K562 (cell line): ENCODE measurements at regions not wholly inside any gene's neighbourhood (a gene's known extent, or its start where the extent isn't known, plus 50 kb on each side); places are given as distances from the start of the nearest gene placed in this dataset.

Experiments used
- ATAC-seq: fragments of 200-7000 bp; cut with Tn5 transposase; 3 replicates; pipeline ENCODE4 v1.9.1; 2020; ENCODE audit warnings: moderate library complexity
- BruUV-seq: library from RNA; stranded (reverse); fragments of 400-500 nt; replicated peaks from 2 replicates; lab custom pipeline; 2021; lab: Mats Ljungman, UMichigan
- CTCF ChIA-PET: fragments of 300-600 bp; formaldehyde crosslinking; extraction: SDS; loops from one replicate; lab custom pipeline; 2021; ENCODE audit warnings: low intra/inter-chr PET ratio; lab: Yijun Ruan, JAX
- POLR2A ChIA-PET: fragments of 300-600, 350-650 bp; sonication (Branson Sonifier 250); formaldehyde crosslinking; extraction: SDS; loops from one replicate; lab custom pipeline; 2021; ENCODE audit warnings: antibody characterized with exemption, inconsistent platforms; lab: Yijun Ruan, JAX
- DNase-seq, 4 experiments: peaks; one replicate each; pipeline versions ENCODE4 v3.0.0 to v3.0.0-alpha.2; 2011 to 2018; ENCODE audit warnings: low spot score in 3 of 4, mixed read lengths in 3 of 4; ENCODE audit errors: extremely low read depth in 1 of 4
- FAIRE-seq: peaks from 2 replicates; lab custom pipeline; 2011; peaks lifted over from hg19 to GRCh38; lab: Jason Lieb, UNC
- H2AFZ ChIP-seq: 2 replicates; pipeline ENCODE4 v1.6.0; 2011; ENCODE audit warnings: low read depth, low read length, control low read depth, inconsistent platforms
- H3K27ac ChIP-seq: fragments of 200-600 bp; 3 replicates; pipeline ENCODE4 v1.8.0; 2011; ENCODE audit warnings: low read depth, mild to moderate bottlenecking, control low read depth, inconsistent platforms, low read length, moderate library complexity, mixed read lengths; ENCODE audit errors: extremely low read depth
- H3K27me3 ChIP-seq, 2 experiments: fragments of 300-600 bp in 1 of 2; 2 replicates in 1 of 2; 3 replicates in 1 of 2; pipeline versions ENCODE4 v1.6.0 to v1.8.0; 2011; ENCODE audit warnings: inconsistent platforms in 2 of 2, low read length in 2 of 2, mild to moderate bottlenecking in 1 of 2, mixed read lengths in 1 of 2, moderate library complexity in 1 of 2; ENCODE audit not compliant: control insufficient read depth in 2 of 2, insufficient read depth in 2 of 2
- H3K36me3 ChIP-seq: fragments of 300-600 bp; 3 replicates; pipeline ENCODE4 v1.8.0; 2011; ENCODE audit warnings: mild to moderate bottlenecking, low read length, inconsistent platforms; ENCODE audit not compliant: control insufficient read depth, insufficient read depth
- H3K4me1 ChIP-seq, 2 experiments: fragments of 200-600 bp in 1 of 2; replicated peaks in 1 of 2; 2 replicates in 1 of 2; 3 replicates in 1 of 2; pipeline versions ENCODE4 v1.5.1 to v1.8.0; 2011; ENCODE audit warnings: inconsistent platforms in 2 of 2, low read length in 2 of 2, mild to moderate bottlenecking in 1 of 2, mixed read lengths in 1 of 2, moderate library complexity in 1 of 2; ENCODE audit not compliant: control insufficient read depth in 2 of 2, insufficient read depth in 2 of 2
- H3K4me2 ChIP-seq: 2 replicates; pipeline ENCODE4 v1.6.1; 2011; ENCODE audit warnings: low read length, control low read depth, inconsistent platforms, mixed read lengths; ENCODE audit not compliant: insufficient read depth
- H3K4me3 ChIP-seq: fragments of 200-600 bp; sonication (generic), shearing (Covaris generic); 2 replicates; pipeline ENCODE4 v1.5.1; 2016; ENCODE audit warnings: control low read depth, inconsistent platforms
- H3K79me2 ChIP-seq: fragments of 200-600 bp; 3 replicates; pipeline ENCODE4 v1.8.0; 2011; ENCODE audit warnings: low read length, inconsistent platforms; ENCODE audit not compliant: control insufficient read depth, insufficient read depth
- H3K9ac ChIP-seq, 2 experiments: 2 replicates each; pipeline versions ENCODE4 v1.6.0 to v1.6.1; 2011; ENCODE audit warnings: low read depth in 2 of 2, low read length in 2 of 2, control low read depth in 1 of 2, inconsistent platforms in 1 of 2, mild to moderate bottlenecking in 1 of 2, mixed read lengths in 1 of 2; ENCODE audit not compliant: insufficient read depth in 1 of 2
- H3K9me1 ChIP-seq: one replicate; pipeline ENCODE4 v1.6.0; 2011; ENCODE audit warnings: inconsistent platforms, mild to moderate bottlenecking, low read length, moderate library complexity; ENCODE audit not compliant: control insufficient read depth, insufficient read depth
- H3K9me3 ChIP-seq: replicated peaks from 2 replicates; pipeline ENCODE4 v1.5.1; 2011; ENCODE audit warnings: low read depth, low read length, inconsistent platforms; ENCODE audit not compliant: control insufficient read depth, insufficient read depth
- H4K20me1 ChIP-seq: replicated peaks from 2 replicates; pipeline ENCODE4 v1.6.1; 2011; ENCODE audit warnings: low read length, inconsistent platforms, mixed read lengths; ENCODE audit not compliant: control insufficient read depth, insufficient read depth
- CXXC5 ChIP-seq: fragments of 250-450 bp; sonication (Bioruptor Pico); IDR thresholded peaks from 2 replicates; pipeline ENCODE4 v1.8.0; 2022; ENCODE audit warnings: inconsistent platforms, mild to moderate bottlenecking, moderate library complexity
- NFIC ChIP-seq: fragments of 450-650 bp; IDR thresholded peaks from 2 replicates; pipeline ENCODE4 v1.6.1; 2017; ENCODE audit warnings: mild to moderate bottlenecking, inconsistent platforms
- RBM25 ChIP-seq: fragments of 200-400 bp; formaldehyde crosslinking; IDR thresholded peaks from 2 replicates; pipeline ENCODE4 v1.6.1; 2018; ENCODE audit warnings: low read length, low read depth, moderate library complexity; ENCODE audit not compliant: severe bottlenecking
- ZKSCAN8 ChIP-seq: fragments of 200-800 bp; sonication (Bioruptor generic); IDR thresholded peaks from 2 replicates; pipeline ENCODE4 v1.6.1; 2016; ENCODE audit warnings: missing genetic modification characterization, missing compliant biosample characterization
- WGBS: fragments of 100-300 bp; shearing (Covaris generic); methylation state at CpG from one replicate; pipeline ENCODE4 v1.1.6; 2016; ENCODE audit warnings: low coverage, mixed read lengths; ENCODE audit not compliant: insufficient coverage; ENCODE audit errors: missing lambda C conversion rate; 5-methylcytosine and 5-hydroxymethylcytosine counted together
- in situ Hi-C: fragments of 300-500 bp; cut with MboI; formaldehyde crosslinking; loops from 4 replicates; pipeline ENCODE4 v1.15.0; 2018; ENCODE audit warnings: inconsistent platforms, mixed read lengths
- intact Hi-C: fragments of 100-400 bp; cut with micrococcal nuclease; formaldehyde crosslinking; loops from 2 replicates; pipeline ENCODE4 v1.14.2; 2022

GRCh38 chr7:50146692-50147091 is 53.6 kb upstream of the ZPBP start:
- in situ Hi-C loops, result loop anchor here (25.0 kb wide), 1 partner anchor 1216 kb away; no protein-coding TSS in a partner anchor
- Histone ChIP-seq H3K4me2 (no peak overlapping the region), H3K4me1 (no peaks in the 10 kb centered on the region), H2AFZ (no peak overlapping the region), H3K4me3 (no peak overlapping the region), H3K27me3 (peaks cover 3 to 27% of the 10 kb centered on the region in 2 experiments; a peak in 3 of 5 replicates), H3K9ac (no peak overlapping the region), H3K36me3 (no peaks in the 10 kb centered on the region), H3K27ac (no peak overlapping the region), H4K20me1 (no peaks in the 10 kb centered on the region), H3K9me1 (no peaks in the 10 kb centered on the region), H3K9me3 (no peaks in the 10 kb centered on the region), H3K79me2 (no peaks in the 10 kb centered on the region)
- ATAC-seq (no peak), DNase-seq (no peak), FAIRE-seq (no peak)
- BruUV-seq, result no TSS peak
- intact Hi-C loops, result no loop called here
- WGBS, result 0% methylated on average over 3 of the region's 3 CpGs
- CTCF ChIA-PET, result no interaction called here
- no peak for TF ChIP-seq CXXC5
- peak; percentile 47 for TF ChIP-seq NFIC
- TF ChIP-seq, all 486 proteins: peak for 1
- POLR2A ChIA-PET, result interaction anchor here (1.1 kb wide), 1 partner anchor 19 kb away, joined by 4 read pairs; no protein-coding TSS in a partner anchor

GRCh38 chr7:50145801-50146338 is 52.8 kb upstream of the ZPBP start:
- no peak overlapping the region for H3K27ac ChIP-seq
- no TSS peak for BruUV-seq
- H3K9me1 ChIP-seq, result no peaks in the 10 kb centered on the region
- no peak for DNase-seq
- H3K4me1 ChIP-seq, result no peaks in the 10 kb centered on the region
- CTCF ChIA-PET, result no interaction called here
- intact Hi-C loops (no loop called here), in situ Hi-C loops (loop anchor here (25.0 kb wide), 1 partner anchor 1216 kb away; no protein-coding TSS in a partner anchor)
- H4K20me1 ChIP-seq, result no peaks in the 10 kb centered on the region
- FAIRE-seq, result no peak
- no peaks in the 10 kb centered on the region for H3K36me3 ChIP-seq
- H3K27me3 ChIP-seq, result peaks cover 2 to 28% of the 10 kb centered on the region in 2 experiments; a peak in 4 of 5 replicates
- no peaks in the 10 kb centered on the region for H3K9me3 ChIP-seq
- no peak overlapping the region for H3K4me3 ChIP-seq
- no peak for ATAC-seq
- H3K4me2 ChIP-seq, result no peak overlapping the region
- H3K9ac ChIP-seq, result no peak overlapping the region
- POLR2A ChIA-PET, result no interaction called here
- WGBS, result 0% methylated on average over 2 of the region's 2 CpGs
- peak; percentile 35 for TF ChIP-seq RBM25
- TF ChIP-seq ZKSCAN8, result no peak
- H3K79me2 ChIP-seq, result no peaks in the 10 kb centered on the region
- H2AFZ ChIP-seq, result no peak overlapping the region
